HEK293 (cell line): ENCODE measurements at regions not wholly inside any gene's neighbourhood (a gene's known extent, or its start where the extent isn't known, plus 50 kb on each side); places are given as distances from the start of the nearest gene placed in this dataset.

Experiments used
- GLI4 ChIP-seq: fragments of 450-650 bp; formaldehyde crosslinking; IDR thresholded peaks from 2 replicates; pipeline ENCODE4 v1.5.1; 2016; ENCODE audit warnings: missing biosample characterization, missing genetic modification characterization
- SP2 ChIP-seq: fragments of 450-650 bp; formaldehyde crosslinking; IDR thresholded peaks from 2 replicates; pipeline ENCODE4 v1.5.1; 2016; ENCODE audit warnings: missing biosample characterization, missing genetic modification characterization
- SP7 ChIP-seq: fragments of 450-650 bp; formaldehyde crosslinking; IDR thresholded peaks from 2 replicates; pipeline ENCODE4 v1.5.1; 2016; ENCODE audit warnings: missing biosample characterization, missing genetic modification characterization
- ZFP3 ChIP-seq: fragments of 450-650 bp; formaldehyde crosslinking; IDR thresholded peaks from 2 replicates; pipeline ENCODE4 v1.5.1; 2016; ENCODE audit warnings: low read depth, missing biosample characterization, missing genetic modification characterization
- ZNF174 ChIP-seq: fragments of 450-650 bp; formaldehyde crosslinking; IDR thresholded peaks from 2 replicates; pipeline ENCODE4 v1.5.0; 2017; ENCODE audit warnings: missing biosample characterization, mild to moderate bottlenecking, missing genetic modification characterization
- ZNF221 ChIP-seq: fragments of 450-650 bp; formaldehyde crosslinking; IDR thresholded peaks from 2 replicates; pipeline ENCODE4 v1.5.1; 2017; ENCODE audit warnings: missing biosample characterization, missing genetic modification characterization, borderline replicate concordance
- ZNF335 ChIP-seq: fragments of 450-650 bp; formaldehyde crosslinking; conservative IDR thresholded peaks from 2 replicates; pipeline ENCODE4 v1.5.1; 2016; ENCODE audit warnings: missing biosample characterization, missing genetic modification characterization
- ZNF366 ChIP-seq: fragments of 450-650 bp; formaldehyde crosslinking; conservative IDR thresholded peaks from 2 replicates; pipeline ENCODE4 v1.5.1; 2016; ENCODE audit warnings: missing biosample characterization, missing genetic modification characterization
- ZNF404 ChIP-seq: fragments of 450-650 bp; formaldehyde crosslinking; IDR thresholded peaks from 2 replicates; pipeline ENCODE4 v1.5.1; 2017; ENCODE audit warnings: missing biosample characterization, missing genetic modification characterization
- ZNF555 ChIP-seq: fragments of 450-650 bp; formaldehyde crosslinking; conservative IDR thresholded peaks from 2 replicates; pipeline ENCODE4 v1.5.1; 2017; ENCODE audit warnings: missing biosample characterization, mild to moderate bottlenecking, missing genetic modification characterization, inconsistent platforms
- ZNF701 ChIP-seq: fragments of 450-650 bp; formaldehyde crosslinking; IDR thresholded peaks from 2 replicates; pipeline ENCODE4 v1.5.1; 2016; ENCODE audit warnings: missing biosample characterization, missing genetic modification characterization
- TF ChIP-seq, protein P1 (sequence below): fragments of 450-650 bp; formaldehyde crosslinking; IDR thresholded peaks from 2 replicates; pipeline ENCODE4 v1.5.1; 2016; ENCODE audit warnings: missing biosample characterization, missing genetic modification characterization
- TF ChIP-seq, protein P2 (sequence below): fragments of 450-650 bp; formaldehyde crosslinking; IDR thresholded peaks from 2 replicates; pipeline ENCODE4 v1.5.1; 2017; ENCODE audit warnings: missing biosample characterization, missing genetic modification characterization
- TF ChIP-seq, protein P3 (sequence below): fragments of 450-650 bp; formaldehyde crosslinking; IDR thresholded peaks from 2 replicates; pipeline ENCODE4 v1.5.1; 2016; ENCODE audit warnings: missing biosample characterization, missing genetic modification characterization

- TF ChIP-seq, protein P1, sequence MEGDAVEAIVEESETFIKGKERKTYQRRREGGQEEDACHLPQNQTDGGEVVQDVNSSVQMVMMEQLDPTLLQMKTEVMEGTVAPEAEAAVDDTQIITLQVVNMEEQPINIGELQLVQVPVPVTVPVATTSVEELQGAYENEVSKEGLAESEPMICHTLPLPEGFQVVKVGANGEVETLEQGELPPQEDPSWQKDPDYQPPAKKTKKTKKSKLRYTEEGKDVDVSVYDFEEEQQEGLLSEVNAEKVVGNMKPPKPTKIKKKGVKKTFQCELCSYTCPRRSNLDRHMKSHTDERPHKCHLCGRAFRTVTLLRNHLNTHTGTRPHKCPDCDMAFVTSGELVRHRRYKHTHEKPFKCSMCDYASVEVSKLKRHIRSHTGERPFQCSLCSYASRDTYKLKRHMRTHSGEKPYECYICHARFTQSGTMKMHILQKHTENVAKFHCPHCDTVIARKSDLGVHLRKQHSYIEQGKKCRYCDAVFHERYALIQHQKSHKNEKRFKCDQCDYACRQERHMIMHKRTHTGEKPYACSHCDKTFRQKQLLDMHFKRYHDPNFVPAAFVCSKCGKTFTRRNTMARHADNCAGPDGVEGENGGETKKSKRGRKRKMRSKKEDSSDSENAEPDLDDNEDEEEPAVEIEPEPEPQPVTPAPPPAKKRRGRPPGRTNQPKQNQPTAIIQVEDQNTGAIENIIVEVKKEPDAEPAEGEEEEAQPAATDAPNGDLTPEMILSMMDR (tag by site-specific recombination): no peak
- TF ChIP-seq SP7 (tag by site-specific recombination): no peak
- TF ChIP-seq ZNF366 (tag by site-specific recombination): no peak
- no peak for TF ChIP-seq ZNF404
- no peak for TF ChIP-seq GLI4
- TF ChIP-seq ZNF555 (tag by site-specific recombination): no peak
- TF ChIP-seq, protein P2, sequence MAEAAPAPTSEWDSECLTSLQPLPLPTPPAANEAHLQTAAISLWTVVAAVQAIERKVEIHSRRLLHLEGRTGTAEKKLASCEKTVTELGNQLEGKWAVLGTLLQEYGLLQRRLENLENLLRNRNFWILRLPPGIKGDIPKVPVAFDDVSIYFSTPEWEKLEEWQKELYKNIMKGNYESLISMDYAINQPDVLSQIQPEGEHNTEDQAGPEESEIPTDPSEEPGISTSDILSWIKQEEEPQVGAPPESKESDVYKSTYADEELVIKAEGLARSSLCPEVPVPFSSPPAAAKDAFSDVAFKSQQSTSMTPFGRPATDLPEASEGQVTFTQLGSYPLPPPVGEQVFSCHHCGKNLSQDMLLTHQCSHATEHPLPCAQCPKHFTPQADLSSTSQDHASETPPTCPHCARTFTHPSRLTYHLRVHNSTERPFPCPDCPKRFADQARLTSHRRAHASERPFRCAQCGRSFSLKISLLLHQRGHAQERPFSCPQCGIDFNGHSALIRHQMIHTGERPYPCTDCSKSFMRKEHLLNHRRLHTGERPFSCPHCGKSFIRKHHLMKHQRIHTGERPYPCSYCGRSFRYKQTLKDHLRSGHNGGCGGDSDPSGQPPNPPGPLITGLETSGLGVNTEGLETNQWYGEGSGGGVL (tag by site-specific recombination): no peak
- no peak for TF ChIP-seq SP2 (tag by site-specific recombination)
- no peak for TF ChIP-seq ZFP3
- no peak for TF ChIP-seq ZNF174 (tag by site-specific recombination)
- TF ChIP-seq, protein P3, sequence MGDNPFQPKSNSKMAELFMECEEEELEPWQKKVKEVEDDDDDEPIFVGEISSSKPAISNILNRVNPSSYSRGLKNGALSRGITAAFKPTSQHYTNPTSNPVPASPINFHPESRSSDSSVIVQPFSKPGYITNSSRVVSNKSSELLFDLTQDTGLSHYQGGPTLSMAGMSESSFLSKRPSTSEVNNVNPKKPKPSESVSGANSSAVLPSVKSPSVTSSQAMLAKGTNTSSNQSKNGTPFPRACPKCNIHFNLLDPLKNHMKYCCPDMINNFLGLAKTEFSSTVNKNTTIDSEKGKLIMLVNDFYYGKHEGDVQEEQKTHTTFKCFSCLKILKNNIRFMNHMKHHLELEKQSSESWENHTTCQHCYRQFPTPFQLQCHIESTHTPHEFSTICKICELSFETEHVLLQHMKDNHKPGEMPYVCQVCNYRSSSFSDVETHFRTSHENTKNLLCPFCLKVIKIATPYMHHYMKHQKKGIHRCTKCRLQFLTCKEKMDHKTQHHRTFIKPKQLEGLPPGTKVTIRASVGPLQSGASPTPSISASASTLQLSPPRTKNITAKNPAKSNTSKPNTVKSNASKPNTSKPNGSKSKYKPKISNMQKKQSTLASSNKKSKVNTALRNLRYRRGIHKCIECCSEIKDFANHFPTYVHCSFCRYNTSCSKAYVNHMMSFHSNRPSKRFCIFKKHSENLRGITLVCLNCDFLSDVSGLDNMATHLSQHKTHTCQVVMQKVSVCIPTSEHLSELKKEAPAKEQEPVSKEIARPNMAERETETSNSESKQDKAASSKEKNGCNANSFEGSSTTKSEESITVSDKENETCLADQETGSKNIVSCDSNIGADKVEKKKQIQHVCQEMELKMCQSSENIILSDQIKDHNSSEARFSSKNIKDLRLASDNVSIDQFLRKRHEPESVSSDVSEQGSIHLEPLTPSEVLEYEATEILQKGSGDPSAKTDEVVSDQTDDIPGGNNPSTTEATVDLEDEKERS (tag by site-specific recombination): no peak
- no peak for TF ChIP-seq ZNF221 (tag by site-specific recombination)
- TF ChIP-seq ZNF335 (tag by site-specific recombination): no peak
- no peak for TF ChIP-seq ZNF701 (tag by site-specific recombination)
Measured at GRCh38 chr2:216574586-216574985, 58.6 kb upstream of the IGFBP2 start.
